AG10803 (cell line): ENCODE measurements at regions not wholly inside any gene's neighbourhood (a gene's known extent, or its start where the extent isn't known, plus 50 kb on each side); places are given as distances from the start of the nearest gene placed in this dataset.
A peak's percentile ranks its signal among the peaks of the same experiment; 100 is the strongest.

Source experiments
- DNase-seq: peaks from one replicate; pipeline ENCODE4 v3.0.0; 2010; ENCODE audit warnings: low read depth
- H3K4me3 ChIP-seq: 2 replicates; pipeline ENCODE4 v1.5.1; 2011; ENCODE audit warnings: mild to moderate bottlenecking, low read length, control low read depth
- CTCF ChIP-seq: conservative IDR thresholded peaks from 2 replicates; pipeline ENCODE4 v1.5.1; 2011; ENCODE audit warnings: mild to moderate bottlenecking, low read length, control low read depth, inconsistent platforms

GRCh38 chr1:87959236-87959635 lies 630.6 kb downstream of the LMO4 start:
- no peak for DNase-seq
- no peak overlapping the region for H3K4me3 ChIP-seq
- no peak for TF ChIP-seq CTCF

- TF ChIP-seq CTCF, result no peak
- H3K4me3 ChIP-seq, result no peak overlapping the region
- peak; percentile 64 for DNase-seq
Observed at GRCh38 chr1:87961992-87962391, 633.3 kb downstream of the LMO4 start.

- no peak overlapping the region for H3K4me3 ChIP-seq
- DNase-seq, result no peak
- TF ChIP-seq CTCF, result no peak
Observed at GRCh38 chr1:87963556-87963955, 634.9 kb downstream of the LMO4 start.

GRCh38 chr1:87965193-87965592 lies 636.5 kb downstream of the LMO4 start:
- no peak for TF ChIP-seq CTCF
- no peak for DNase-seq
- no peak overlapping the region for H3K4me3 ChIP-seq

GRCh38 chr1:87968197-87968955 lies 639.7 kb downstream of the LMO4 start:
- no peak overlapping the region for H3K4me3 ChIP-seq
- no peak for TF ChIP-seq CTCF
- DNase-seq, result peak; percentile 66

- DNase-seq, result no peak
- TF ChIP-seq CTCF, result no peak
- no peak overlapping the region for H3K4me3 ChIP-seq
Observed at GRCh38 chr1:87969040-87969439, 640.4 kb downstream of the LMO4 start.

- TF ChIP-seq CTCF, result no peak
- DNase-seq, result no peak
- no peak overlapping the region for H3K4me3 ChIP-seq
Observed at GRCh38 chr1:87972811-87973210, 644.1 kb downstream of the LMO4 start.
